SW480 (cell line): ENCODE measurements at regions not wholly inside any gene's neighbourhood (a gene's known extent, or its start where the extent isn't known, plus 50 kb on each side); places are given as distances from the start of the nearest gene placed in this dataset.
A peak's percentile ranks its signal among the peaks of the same experiment; 100 is the strongest.

Experiments
- DNase-seq: peaks from one replicate; pipeline ENCODE4 v3.0.0-alpha.2; 2016; ENCODE audit warnings: low spot score

DNA sequence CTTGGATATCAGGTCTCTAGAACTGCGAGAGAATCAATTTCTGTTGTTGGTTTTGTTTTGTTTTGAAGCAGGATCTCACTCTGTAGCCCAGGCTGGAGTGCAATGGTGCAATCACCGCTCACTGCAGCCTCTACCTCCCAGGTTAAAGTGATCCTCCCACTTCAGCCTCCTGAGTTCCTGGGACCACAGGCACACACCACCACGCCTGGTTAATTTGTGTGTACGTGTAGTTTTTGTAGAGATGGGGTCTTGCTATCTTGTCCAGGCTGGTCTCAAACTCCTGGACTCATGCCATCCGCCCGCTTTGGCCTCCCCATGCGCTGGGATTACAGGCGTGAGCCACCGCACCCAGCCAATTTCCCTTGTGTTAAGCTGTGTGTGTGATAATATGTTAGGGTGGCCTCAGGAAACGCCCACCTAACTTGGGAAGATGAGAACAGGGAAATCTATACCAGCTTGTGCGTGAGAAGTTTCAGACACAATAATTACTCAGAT is 109.6 kb downstream of the SIK1 start:
- no peak for DNase-seq

DNA sequence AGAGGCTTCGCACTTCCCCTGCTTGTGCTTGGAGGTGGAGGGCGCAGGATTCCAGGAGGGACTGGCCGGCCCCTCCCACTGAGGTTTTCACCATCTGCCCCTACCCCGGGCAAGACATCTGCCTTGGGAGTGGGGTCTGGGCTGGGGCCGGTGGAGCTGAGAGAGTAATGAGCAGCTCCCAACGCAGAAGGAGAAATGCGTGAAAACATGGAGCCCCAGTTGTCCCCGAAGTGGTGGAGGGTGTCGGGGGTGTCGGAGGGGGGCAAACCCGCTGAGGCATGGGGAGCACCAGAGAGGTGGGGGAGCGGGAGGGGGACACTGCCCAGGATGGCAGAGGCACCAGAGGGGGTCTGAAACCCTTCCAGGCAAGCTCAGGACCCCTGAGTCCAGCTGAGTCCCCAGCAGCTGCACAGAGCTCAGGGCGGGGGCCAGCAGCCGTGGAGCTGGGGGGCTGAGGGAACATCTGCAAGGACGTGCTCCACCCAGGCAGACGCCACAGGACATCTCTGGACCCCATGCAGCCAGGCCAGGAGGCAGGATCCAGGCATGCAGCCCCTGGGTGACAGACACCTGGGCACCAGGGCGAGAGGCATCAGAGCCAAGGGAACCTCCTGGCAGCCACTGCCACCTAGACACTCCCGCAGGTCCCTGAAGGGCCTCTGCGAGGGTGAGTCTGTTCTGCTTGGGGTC is 110.6 kb downstream of the SIK1 start:
- no peak for DNase-seq

DNA sequence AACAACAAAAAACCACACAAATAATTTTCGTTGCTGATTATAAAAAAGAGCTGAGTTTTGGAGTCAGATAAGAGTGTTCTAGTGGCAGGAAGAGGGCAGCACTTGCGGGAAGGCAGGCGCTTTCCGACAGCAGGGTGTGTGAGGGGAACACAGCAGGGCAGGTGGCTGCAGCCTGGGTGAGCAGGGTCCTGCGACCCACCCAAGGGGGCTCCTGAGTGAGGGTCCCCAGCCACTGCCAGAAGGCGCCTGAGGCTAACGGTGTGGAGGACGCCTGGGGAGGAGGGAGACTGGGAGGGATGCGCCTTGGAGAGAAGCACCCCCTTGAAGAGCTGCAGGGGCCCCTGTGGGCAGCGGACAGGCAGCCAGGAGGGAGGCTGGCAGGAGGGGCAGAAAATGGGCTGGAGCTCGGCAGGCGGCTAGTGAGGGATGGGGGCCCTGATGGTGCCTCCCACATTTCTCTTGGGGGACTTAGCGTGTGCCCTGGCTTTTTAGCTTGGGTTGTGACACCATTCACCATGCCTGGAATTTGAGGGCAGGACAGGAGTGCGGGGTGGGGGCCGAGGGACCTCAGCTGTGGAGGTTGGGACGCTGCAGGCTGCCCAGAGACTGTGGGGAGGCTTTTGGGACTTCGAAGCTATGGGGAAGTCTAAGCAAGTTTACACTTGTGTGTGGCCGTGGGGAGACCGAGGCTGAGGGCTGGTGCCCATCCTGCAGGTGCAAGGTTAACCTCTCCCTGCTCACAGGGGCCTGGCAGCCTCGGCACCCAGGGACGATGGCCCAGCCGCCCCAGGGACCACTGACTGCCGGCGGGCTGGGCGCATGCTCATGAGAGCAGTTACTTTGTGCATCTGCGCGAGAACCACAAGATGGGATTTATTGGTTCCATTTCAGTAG is 111.4 kb downstream of the SIK1 start:
- DNase-seq, result no peak

DNA sequence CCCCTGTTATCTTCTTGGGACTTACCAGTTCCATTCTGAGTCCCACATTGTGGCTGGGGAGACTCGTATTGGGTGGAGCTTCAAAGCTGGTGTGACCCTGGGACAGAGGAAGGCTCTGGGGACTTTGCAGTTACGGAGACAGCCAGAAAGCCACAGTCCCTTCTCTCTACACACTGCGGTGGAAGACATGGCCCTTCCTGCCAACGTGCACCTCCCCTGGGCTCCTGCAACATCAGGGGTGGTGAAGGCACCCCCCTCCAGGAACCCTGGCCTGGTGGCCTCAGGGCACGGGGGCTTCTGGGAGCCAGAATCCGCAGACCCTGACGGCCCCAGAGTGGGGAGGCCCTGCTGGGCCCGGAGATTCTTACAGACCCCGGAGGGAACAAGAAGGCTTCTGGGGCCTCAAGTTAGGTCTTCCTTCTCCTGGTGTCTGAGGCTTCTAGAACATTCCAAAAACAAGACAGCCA is 113.0 kb downstream of the SIK1 start:
- DNase-seq, result no peak

DNA sequence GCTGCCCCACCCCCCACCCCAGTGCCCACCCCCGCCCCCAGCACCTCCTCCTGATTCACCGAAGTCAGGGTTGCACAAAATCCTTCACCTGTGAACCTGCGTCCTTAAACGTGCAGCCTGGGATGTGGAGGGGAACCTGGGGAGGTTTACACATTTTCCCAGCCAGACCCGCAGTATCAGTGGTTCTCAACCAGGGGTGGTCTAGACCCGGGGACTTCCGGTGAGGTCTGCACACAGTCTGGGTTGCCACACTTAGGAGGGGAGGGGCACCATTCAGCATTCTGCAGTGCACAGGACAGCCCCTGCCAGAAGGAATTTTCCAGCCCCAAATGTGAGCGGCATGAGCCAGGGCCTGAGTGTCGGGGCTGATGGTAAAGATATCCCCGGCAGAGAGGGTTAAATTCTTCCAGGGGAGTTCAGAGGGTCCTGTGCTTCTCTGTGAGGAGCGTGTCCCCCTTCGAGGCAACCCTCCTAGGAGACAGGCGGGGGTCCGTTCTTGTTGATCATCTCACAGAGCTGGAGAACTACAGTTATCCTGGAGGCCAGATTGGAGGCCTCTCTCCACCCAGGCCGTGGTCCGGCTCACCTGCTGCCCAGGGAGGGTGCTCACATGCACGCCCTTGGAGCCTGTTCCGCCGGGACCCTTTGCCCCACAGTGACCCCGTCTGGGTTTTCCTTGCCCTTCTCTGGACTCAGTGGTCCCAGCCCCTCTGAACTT is 113.6 kb downstream of the SIK1 start:
- DNase-seq, result no peak

DNA sequence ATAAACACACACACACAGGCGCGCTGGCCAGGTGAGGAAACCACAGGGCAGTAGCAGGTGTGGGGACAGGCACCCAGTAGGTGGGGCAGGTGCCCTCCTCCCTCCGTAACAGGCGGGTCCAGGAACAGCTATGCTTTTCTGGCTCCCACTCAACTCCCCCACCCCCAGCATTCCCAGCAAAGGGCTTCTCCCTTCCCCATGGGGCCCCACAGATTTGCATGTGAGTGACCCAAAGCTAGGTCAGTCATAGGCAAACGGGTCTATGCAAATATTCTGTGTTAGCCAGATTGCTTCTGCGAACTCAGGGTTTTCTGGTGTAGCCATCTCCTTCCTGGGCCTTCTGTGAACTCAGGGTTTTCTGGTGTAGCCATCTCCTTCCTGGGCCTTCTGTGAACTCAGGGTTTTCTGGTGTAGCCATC is 114.2 kb downstream of the SIK1 start:
- peak; percentile 89 for DNase-seq

DNA sequence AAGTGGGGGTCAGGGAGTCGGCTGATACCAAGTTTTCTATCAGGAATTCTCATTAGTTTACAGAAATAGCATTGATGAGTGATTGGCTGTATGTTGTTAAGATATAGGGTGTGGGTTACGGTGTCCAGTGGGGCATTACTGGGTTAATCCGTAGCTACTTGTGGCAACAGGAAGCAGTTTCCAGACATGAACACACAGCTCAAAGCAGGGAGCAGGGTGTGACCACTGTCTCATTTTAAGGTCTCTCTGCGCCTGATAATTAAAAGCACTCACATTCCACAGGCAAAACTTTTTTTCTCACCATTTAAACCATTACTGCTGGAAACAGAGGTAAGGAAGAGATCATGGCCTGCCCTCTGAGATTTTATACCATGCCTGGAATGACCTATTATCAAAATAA is 114.9 kb downstream of the SIK1 start:
- DNase-seq, result peak; percentile 59

DNA sequence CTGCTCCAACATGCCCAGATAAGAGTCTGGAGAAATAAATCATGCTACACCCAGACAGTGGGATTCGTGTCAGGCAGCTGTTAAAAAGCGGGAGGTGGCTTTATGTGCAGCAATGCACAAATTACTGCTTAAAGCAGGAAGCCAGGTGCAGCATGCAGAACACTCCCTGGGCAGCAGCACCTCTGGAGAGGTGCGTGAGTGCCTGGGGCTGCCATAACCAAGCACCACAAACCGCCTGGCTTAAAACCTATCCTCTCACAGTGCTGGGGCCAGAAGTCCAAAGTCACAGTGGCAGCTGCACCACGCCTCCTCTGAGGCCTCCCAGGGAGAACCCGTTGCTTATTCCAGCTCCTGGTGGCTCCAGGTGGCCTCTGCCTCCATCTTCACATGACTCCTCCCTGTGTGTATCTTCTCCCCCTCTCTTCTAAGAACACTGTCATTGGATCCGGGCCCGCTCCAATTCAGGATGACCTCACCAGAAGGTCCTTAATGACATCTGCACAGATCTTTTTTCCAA is 115.6 kb downstream of the SIK1 start:
- peak; percentile 96 for DNase-seq

DNA sequence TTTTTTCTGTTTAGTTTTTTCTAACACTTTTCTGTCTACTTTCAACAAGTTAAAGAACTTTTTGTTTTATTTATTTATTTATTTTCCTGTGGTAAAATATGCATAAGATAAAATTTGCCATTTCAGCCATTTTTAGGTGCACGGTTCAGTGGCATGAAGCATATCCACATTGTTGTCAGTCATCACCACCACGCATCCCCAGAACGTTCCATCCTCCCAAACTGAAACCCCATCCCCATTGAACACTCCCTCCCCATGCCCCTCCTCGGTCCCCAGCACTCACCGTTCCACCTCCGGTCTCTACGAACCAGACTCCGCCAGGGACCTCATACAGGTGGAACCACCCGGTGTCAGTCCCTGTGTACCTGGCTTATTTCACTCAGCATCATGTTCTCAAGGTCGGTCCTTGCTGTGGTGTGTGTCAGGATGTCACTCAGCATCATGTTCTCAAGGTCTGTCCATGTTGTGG is 118.1 kb downstream of the SIK1 start:
- no peak for DNase-seq

DNA sequence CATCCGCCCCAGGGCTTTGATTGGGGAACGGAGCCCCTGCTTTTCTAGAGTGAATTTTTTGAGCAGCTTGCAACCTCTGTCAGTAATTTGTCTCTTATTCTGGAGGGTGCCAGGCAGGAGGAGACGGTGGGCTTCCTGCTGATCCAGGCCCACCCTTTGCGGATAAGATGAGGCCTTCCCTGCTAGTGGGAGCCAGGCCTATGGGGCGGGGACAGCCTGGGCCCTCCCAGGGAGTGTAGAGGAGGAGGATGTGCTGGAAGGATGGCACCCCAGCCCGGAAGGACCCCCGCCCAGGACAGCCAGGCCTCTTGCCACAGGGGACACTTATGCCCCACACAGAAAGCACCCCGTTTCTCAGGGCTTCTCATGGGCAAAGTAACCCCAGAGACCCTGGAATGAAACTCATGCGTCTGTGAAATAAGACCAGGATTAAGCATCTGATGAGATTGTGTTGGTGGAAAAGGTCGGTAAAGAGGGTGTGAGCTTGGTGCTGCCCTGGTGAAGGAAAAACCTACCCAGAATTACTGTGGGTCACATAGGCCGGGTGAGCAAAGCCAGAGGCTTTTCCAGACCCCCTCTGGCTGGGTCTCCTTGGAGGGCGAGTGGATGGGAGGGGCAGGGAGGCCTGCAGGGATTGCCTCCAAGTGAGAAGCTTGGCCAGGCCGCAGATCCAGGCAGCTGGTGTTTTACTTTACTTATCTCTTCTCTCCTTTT is 118.7 kb downstream of the SIK1 start:
- DNase-seq, result no peak

GRCh38 chr21:43307677-43308070 is 119.3 kb downstream of the SIK1 start:
- no peak for DNase-seq

- DNase-seq, result peak; percentile 100
Observed at GRCh38 chr21:43306911-43307676, 119.8 kb downstream of the SIK1 start.

- DNase-seq, result no peak
Observed at GRCh38 chr21:43306391-43306790, 120.5 kb downstream of the SIK1 start.

DNA sequence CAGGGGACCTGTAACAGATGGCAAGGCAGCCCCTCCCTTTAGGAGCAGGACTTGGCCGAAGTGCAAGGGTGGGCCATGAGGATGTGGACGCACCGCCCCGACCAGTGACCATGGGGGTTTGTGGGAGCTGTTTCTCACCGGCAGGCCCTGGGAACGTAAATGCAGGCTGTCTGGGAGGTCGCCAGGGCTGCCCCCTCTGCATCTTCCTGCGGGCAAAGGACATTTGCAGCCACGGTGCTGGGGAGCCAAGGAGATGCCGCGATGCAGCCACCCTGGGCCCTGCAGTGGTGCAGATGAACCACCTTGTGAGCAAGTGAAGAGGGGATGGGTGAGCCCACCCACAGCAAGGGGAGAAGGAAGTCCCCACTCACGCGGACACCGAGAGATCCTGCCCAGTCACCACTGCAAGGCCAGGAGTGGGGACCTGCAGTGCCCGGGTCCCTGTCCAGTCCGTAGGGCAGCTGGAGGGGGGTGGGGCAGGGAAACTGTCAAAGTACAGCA is 121.1 kb downstream of the SIK1 start:
- no peak for DNase-seq

- DNase-seq, result no peak
Observed at GRCh38 chr21:43305336-43305665, 121.6 kb downstream of the SIK1 start.

DNA sequence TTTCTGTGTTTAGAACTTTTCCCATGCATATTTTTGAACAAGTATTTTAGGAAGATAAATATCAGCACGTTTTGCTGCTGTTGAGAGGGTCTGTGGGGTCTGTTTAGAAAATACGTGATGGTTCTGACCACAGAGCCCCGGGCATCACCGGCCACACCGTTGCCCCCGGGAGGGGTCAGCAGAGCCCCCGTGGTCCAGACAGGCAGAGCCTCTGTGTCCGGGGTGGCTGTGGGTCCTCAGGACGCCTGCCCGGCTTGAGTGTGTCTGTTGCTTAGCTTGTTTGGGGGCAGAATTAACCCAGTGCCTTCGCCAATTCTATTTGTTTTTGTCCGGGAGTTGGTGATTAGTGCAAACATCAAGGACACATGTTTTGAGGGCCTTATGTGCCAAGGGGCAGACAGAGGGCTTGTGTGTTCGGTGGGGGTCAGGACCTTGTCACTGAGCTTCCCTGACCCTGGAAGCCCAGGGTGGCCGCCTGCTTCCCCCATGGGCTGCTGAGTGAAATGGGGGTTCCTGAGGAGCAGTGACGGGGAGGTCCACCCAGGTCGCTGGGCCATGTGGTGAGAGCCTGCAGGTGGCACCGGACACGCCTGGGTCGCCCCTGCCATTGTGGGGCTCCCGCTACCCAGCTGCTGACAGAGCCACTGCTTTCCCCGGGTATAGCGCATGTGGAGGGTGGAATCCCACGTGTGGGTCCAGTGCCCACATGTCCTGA is 122.2 kb downstream of the SIK1 start:
- no peak for DNase-seq

DNA sequence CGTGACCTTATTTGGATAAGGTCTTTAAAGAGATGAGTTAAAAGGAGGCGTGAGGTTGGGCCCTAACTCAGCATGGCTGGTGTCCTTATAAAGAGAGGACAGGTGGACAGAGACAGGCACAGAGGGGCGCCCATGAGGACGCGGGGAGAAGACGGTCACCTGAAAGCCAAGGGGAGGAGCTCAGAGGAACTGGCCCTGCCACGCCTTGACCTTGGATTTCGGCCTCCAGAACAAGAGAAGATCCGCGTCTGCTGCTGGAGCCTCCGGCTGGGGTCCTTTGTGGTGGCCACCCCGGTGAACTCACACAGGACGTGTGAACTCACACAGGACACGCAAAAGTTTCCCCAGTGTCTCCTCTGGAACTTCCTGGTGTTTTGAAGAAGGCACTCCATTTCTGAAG is 122.7 kb downstream of the SIK1 start:
- no peak for DNase-seq

GRCh38 chr21:43303275-43304178 is 123.4 kb downstream of the SIK1 start:
- DNase-seq, result no peak

DNA sequence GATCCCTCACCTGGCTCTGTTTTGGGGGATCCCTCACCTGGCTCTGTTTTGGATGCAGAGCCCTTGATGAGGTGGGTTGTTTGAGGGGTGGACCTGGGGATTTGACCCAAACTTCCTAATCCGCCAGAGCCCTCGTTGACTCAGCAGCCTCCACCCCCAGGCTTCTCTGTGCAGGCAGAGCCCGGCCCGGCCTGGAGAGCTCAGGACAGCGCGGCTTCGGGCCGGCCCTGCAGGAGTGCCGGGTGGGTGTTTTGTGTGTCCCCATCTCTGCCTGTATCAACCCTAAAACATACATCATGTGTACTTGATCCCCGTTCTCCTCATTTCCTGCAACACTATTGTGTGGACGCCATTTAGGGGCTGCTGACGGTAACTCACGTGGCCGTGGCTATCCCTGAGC is 124.2 kb downstream of the SIK1 start:
- no peak for DNase-seq
